Endothelial cell of umbilical vein (primary cell): ENCODE measurements at regions not wholly inside any gene's neighbourhood (a gene's known extent, or its start where the extent isn't known, plus 50 kb on each side); places are given as distances from the start of the nearest gene placed in this dataset.

Experiments used
- BruUV-seq: library from RNA; stranded (reverse); fragments of 400-500 nt; replicated peaks from 2 replicates; lab custom pipeline; 2021; lab: Mats Ljungman, UMichigan
- CTCF ChIA-PET: fragments of 300-600, 350-600 bp; sonication (Branson Sonifier 250); formaldehyde crosslinking; loops from one replicate; lab custom pipeline; 2021; ENCODE audit warnings: antibody characterized with exemption, inconsistent platforms; lab: Charles Lee
- POLR2A ChIA-PET: fragments of 300-600, 350-600 bp; sonication (Branson Sonifier 250); formaldehyde crosslinking; loops from one replicate; lab custom pipeline; 2021; ENCODE audit warnings: antibody characterized with exemption, inconsistent platforms; lab: Charles Lee
- DNase-seq: peaks from one replicate; pipeline ENCODE4 v3.0.0-alpha.2; 2011; ENCODE audit warnings: low read depth, low spot score
- FAIRE-seq: peaks from 2 replicates; lab custom pipeline; 2011; peaks lifted over from hg19 to GRCh38; lab: Jason Lieb, UNC
- H2AFZ ChIP-seq: 2 replicates; pipeline ENCODE4 v1.6.0; 2012; ENCODE audit warnings: low read depth, low read length, control low read depth, inconsistent platforms
- H3K27ac ChIP-seq: 2 replicates; pipeline ENCODE4 v1.5.1; 2011; ENCODE audit warnings: low read depth, mild to moderate bottlenecking, control low read depth, low read length, moderate library complexity; ENCODE audit not compliant: insufficient read depth
- H3K27me3 ChIP-seq, 2 experiments: 2 replicates each; pipeline versions ENCODE4 v1.6.0 to v1.6.1; 2011; ENCODE audit warnings: low read length in 2 of 2, mixed read lengths in 1 of 2; ENCODE audit not compliant: control insufficient read depth in 2 of 2, insufficient read depth in 2 of 2
- H3K36me3 ChIP-seq, 2 experiments: 2 replicates in 1 of 2; 3 replicates in 1 of 2; pipeline ENCODE4 v1.5.1; 2011; ENCODE audit warnings: low read length in 2 of 2, mild to moderate bottlenecking in 1 of 2, moderate library complexity in 1 of 2; ENCODE audit not compliant: control insufficient read depth in 2 of 2, insufficient read depth in 2 of 2; ENCODE audit errors: extremely low read depth in 1 of 2
- H3K4me1 ChIP-seq: 3 replicates; pipeline ENCODE4 v1.5.1; 2011; ENCODE audit warnings: mild to moderate bottlenecking, low read length; ENCODE audit not compliant: control insufficient read depth, insufficient read depth; ENCODE audit errors: extremely low read depth
- H3K4me2 ChIP-seq: 2 replicates; pipeline ENCODE4 v1.6.1; 2011; ENCODE audit warnings: low read length, control low read depth, mixed read lengths; ENCODE audit not compliant: insufficient read depth
- H3K4me3 ChIP-seq, 3 experiments: fragments of 200-600 bp in 1 of 3; sonication (generic), shearing (Covaris generic) in 1 of 3; replicated peaks in 1 of 3; 2 replicates each; pipeline ENCODE4 v1.5.1; 2011 to 2016; ENCODE audit warnings: control low read depth in 3 of 3, low read length in 3 of 3, mild to moderate bottlenecking in 2 of 3, inconsistent platforms in 1 of 3, low read depth in 1 of 3, moderate library complexity in 1 of 3; ENCODE audit not compliant: insufficient read depth in 1 of 3
- H3K79me2 ChIP-seq: 2 replicates; pipeline ENCODE4 v1.6.0; 2012; ENCODE audit warnings: low read length, inconsistent platforms; ENCODE audit not compliant: control insufficient read depth, insufficient read depth
- H3K9ac ChIP-seq: replicated peaks from 2 replicates; pipeline ENCODE3; 2011; ENCODE audit warnings: low read length, control low read depth; ENCODE audit not compliant: insufficient read depth; ENCODE audit errors: extremely low read depth
- H3K9me1 ChIP-seq: replicated peaks from 3 replicates; pipeline ENCODE4 v1.6.0; 2011; ENCODE audit warnings: mild to moderate bottlenecking, low read length; ENCODE audit not compliant: control insufficient read depth, insufficient read depth; ENCODE audit errors: extremely low read depth
- H3K9me3 ChIP-seq: replicated peaks from 2 replicates; pipeline ENCODE4 v1.5.1; 2012; ENCODE audit warnings: low read length, inconsistent platforms; ENCODE audit not compliant: control insufficient read depth, insufficient read depth
- H4K20me1 ChIP-seq: replicated peaks from 2 replicates; pipeline ENCODE3; 2011; ENCODE audit warnings: mild to moderate bottlenecking, low read length; ENCODE audit not compliant: control insufficient read depth, insufficient read depth; ENCODE audit errors: extremely low read depth
- CTCF ChIP-seq, 2 donors: IDR thresholded peaks; 1 replicate in 1 of 2; 2 replicates in 1 of 2; pipeline ENCODE4 v1.5.1; 2011; ENCODE audit warnings: low read length in 2 of 2, mild to moderate bottlenecking in 2 of 2, moderate library complexity in 2 of 2, control low read depth in 1 of 2, inconsistent platforms in 1 of 2, low read depth in 1 of 2; ENCODE audit not compliant: insufficient read depth in 1 of 2; ENCODE audit errors: extremely low read depth in 1 of 2
- EZH2 ChIP-seq: IDR thresholded peaks from 2 replicates; pipeline ENCODE4 v1.6.1; 2012; ENCODE audit warnings: borderline replicate concordance, low read depth, mild to moderate bottlenecking, moderate library complexity, low read length, inconsistent platforms; ENCODE audit not compliant: severe bottlenecking
- FOS ChIP-seq: IDR thresholded peaks from 2 replicates; pipeline ENCODE4 v1.6.1; 2011; ENCODE audit warnings: mild to moderate bottlenecking, low read length, moderate library complexity, borderline replicate concordance; ENCODE audit not compliant: insufficient read depth
- GATA2 ChIP-seq: IDR thresholded peaks from 2 replicates; pipeline ENCODE4 v1.7.0; 2011; ENCODE audit warnings: low read depth, mild to moderate bottlenecking, moderate library complexity, mixed read lengths, low read length; ENCODE audit not compliant: insufficient read length, insufficient read depth
- JUN ChIP-seq: IDR thresholded peaks from 2 replicates; pipeline ENCODE4 v1.6.1; 2011; ENCODE audit warnings: borderline replicate concordance, low read depth; ENCODE audit not compliant: insufficient read length, insufficient read depth
- MAX ChIP-seq: IDR thresholded peaks from 2 replicates; pipeline ENCODE4 v1.6.1; 2011; ENCODE audit not compliant: insufficient read depth, insufficient read length
- MYC ChIP-seq: IDR thresholded peaks from one replicate; pipeline ENCODE4 v1.6.1; 2011; ENCODE audit warnings: mild to moderate bottlenecking, low read depth, low read length
- POLR2A ChIP-seq: IDR thresholded peaks from 2 replicates; pipeline ENCODE4 v1.6.1; 2012; ENCODE audit warnings: low read depth, mild to moderate bottlenecking, control low read depth, low read length
- POLR2AphosphoS5 ChIP-seq: IDR thresholded peaks from 2 replicates; pipeline ENCODE4 v1.6.1; 2012; ENCODE audit warnings: low read depth, mild to moderate bottlenecking, control low read depth, low read length, moderate library complexity; ENCODE audit not compliant: insufficient read depth
- dilution Hi-C: fragments of 300-500 bp; cut with MboI; formaldehyde crosslinking; loops from one replicate; pipeline ENCODE4 v1.15.0; 2019; ENCODE audit warnings: low sequenced_read_pairs; ENCODE audit not compliant: extremely low pct_ligation_motif_present
- intact Hi-C: fragments of 100-400 bp; cut with micrococcal nuclease; formaldehyde crosslinking; loops from one replicate; pipeline ENCODE4 v1.10.0; 2022

DNA sequence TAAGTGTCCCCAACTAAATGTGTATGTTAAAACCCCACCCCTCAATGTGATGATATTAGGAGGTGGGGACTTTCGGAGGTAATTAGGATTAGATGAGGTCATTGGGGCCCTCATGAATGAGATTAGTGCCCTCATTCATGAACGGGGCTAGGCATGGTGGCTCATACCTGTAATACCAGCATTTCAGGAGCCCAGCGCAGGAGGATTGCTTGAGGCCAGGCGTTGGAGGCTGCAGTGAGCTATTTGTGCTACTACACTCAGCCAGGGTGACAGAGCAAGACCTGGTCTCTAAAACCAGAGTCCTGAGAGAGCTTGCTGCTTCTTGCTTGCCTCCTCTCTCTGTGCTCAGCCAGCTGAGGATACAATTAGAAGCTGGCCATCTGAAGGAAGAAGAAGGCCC, 62.1 kb upstream of the HSPA9 start:
- intact Hi-C loops: no loop called here
- dilution Hi-C loops: no loop called here
- Histone ChIP-seq H3K79me2 (no peaks in the 10 kb centered on the region), H3K27me3 (peaks cover 0 to 6% of the 10 kb centered on the region in 2 experiments), H3K9me3 (no peaks in the 10 kb centered on the region), H3K36me3 (no peaks in the 10 kb centered on the region), H3K27ac (no peak overlapping the region), H3K9ac (no peak overlapping the region), H4K20me1 (no peaks in the 10 kb centered on the region), H2AFZ (no peak overlapping the region), H3K4me1 (no peaks in the 10 kb centered on the region), H3K9me1 (no peaks in the 10 kb centered on the region), H3K4me2 (no peak overlapping the region), H3K4me3 (no peak overlapping the region)
- FAIRE-seq (no peak), DNase-seq (no peak)
- TF ChIP-seq GATA2: no peak
- no peak for TF ChIP-seq CTCF (IDR thresholded peaks at IDR 0.05; ENCODE audit: extremely low read depth in 1 of 2, insufficient read depth in 1 of 2, low read depth in 1 of 2, low read length in 2 of 2)
- no peak for TF ChIP-seq JUN
- TF ChIP-seq MYC: no peak
- TF ChIP-seq POLR2AphosphoS5: no peak
- TF ChIP-seq MAX: no peak
- no peak for TF ChIP-seq FOS
- TF ChIP-seq EZH2: no peak
- no peak for TF ChIP-seq POLR2A
- no TSS peak for BruUV-seq
- ChIA-PET POLR2A (no interaction called here), CTCF (interaction anchor here (1.4 kb wide), 1 partner anchor 58 kb away, joined by 3 read pairs; no protein-coding TSS in a partner anchor)
